NT2/D1 (cell line): ENCODE measurements at regions not wholly inside any gene's neighbourhood (a gene's known extent, or its start where the extent isn't known, plus 50 kb on each side); places are given as distances from the start of the nearest gene placed in this dataset.

Source experiments
- DNase-seq: peaks from one replicate; pipeline ENCODE4 v3.0.0-alpha.2; 2011; ENCODE audit warnings: low read depth, low spot score
- H3K27me3 ChIP-seq: 2 replicates; pipeline ENCODE4 v1.6.0; 2011; ENCODE audit warnings: mild to moderate bottlenecking; ENCODE audit not compliant: insufficient read length, insufficient read depth
- H3K36me3 ChIP-seq: 2 replicates; pipeline ENCODE4 v1.6.1; 2011; ENCODE audit warnings: mild to moderate bottlenecking, low read length, mixed read lengths; ENCODE audit not compliant: insufficient read depth, insufficient read length
- H3K4me1 ChIP-seq: 2 replicates; pipeline ENCODE4 v1.5.1; 2011; ENCODE audit not compliant: insufficient read depth, insufficient read length
- H3K4me3 ChIP-seq: 2 replicates; pipeline ENCODE4 v1.5.1; 2011; ENCODE audit warnings: low read depth; ENCODE audit not compliant: insufficient read length
- H3K9ac ChIP-seq: 2 replicates; pipeline ENCODE4 v1.6.0; 2011; ENCODE audit warnings: low read depth; ENCODE audit not compliant: insufficient read length
- H3K9me3 ChIP-seq: 2 replicates; pipeline ENCODE4 v1.5.1; 2011; ENCODE audit warnings: mild to moderate bottlenecking, low read length; ENCODE audit not compliant: insufficient read depth
- SUZ12 ChIP-seq: IDR thresholded peaks from 2 replicates; pipeline ENCODE4 v1.6.1; 2011; ENCODE audit not compliant: insufficient read length, insufficient read depth; ENCODE audit errors: extremely low read depth
- YY1 ChIP-seq: IDR thresholded peaks from 2 replicates; pipeline ENCODE4 v1.6.1; 2011; ENCODE audit not compliant: insufficient read length, insufficient read depth
- ZNF274 ChIP-seq: IDR thresholded peaks from 2 replicates; pipeline ENCODE4 v1.6.1; 2011; ENCODE audit warnings: mild to moderate bottlenecking, low read depth, low read length

DNA sequence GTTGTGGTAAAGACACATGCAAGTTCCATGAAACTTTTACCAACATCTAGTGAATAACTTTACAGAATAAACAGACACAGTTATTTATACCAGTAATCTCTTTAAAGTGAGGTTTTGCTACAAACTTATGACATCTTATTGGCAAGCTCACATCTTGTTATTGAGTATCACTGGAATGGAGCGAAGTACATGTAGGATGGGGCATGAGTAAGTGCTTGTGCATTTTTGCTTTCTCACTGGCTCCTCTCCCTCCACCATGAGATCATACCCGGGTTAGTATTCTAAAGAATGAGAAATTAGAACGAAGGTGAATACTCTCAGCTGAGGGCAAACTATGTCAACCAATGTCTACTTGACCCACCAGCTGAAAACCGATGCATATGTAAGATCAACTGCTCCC, 193.3 kb upstream of the ZNF717 start:
- H3K4me3 ChIP-seq = no peak overlapping the region
- H3K9me3 ChIP-seq = no peaks in the 10 kb centered on the region
- H3K27me3 ChIP-seq = no peaks in the 10 kb centered on the region
- no peaks in the 10 kb centered on the region for H3K4me1 ChIP-seq
- no peak for DNase-seq
- H3K9ac ChIP-seq = no peak overlapping the region
- no peaks in the 10 kb centered on the region for H3K36me3 ChIP-seq
- TF ChIP-seq YY1 (no peak), SUZ12 (no peak), ZNF274 (no peak)

- no peaks in the 10 kb centered on the region for H3K9me3 ChIP-seq
- H3K4me1 ChIP-seq = no peaks in the 10 kb centered on the region
- H3K9ac ChIP-seq = no peak overlapping the region
- TF ChIP-seq ZNF274 (no peak), SUZ12 (no peak)
- H3K4me3 ChIP-seq = no peak overlapping the region
- no peaks in the 10 kb centered on the region for H3K27me3 ChIP-seq
- H3K36me3 ChIP-seq = no peaks in the 10 kb centered on the region
- DNase-seq = no peak
Measured at GRCh38 chr3:75981401-75981800, 196.1 kb upstream of the ZNF717 start.

GRCh38 chr3:75982151-75982550, 196.8 kb upstream of the ZNF717 start:
- Histone ChIP-seq H3K4me3 (no peak overlapping the region), H3K27me3 (no peaks in the 10 kb centered on the region), H3K36me3 (no peaks in the 10 kb centered on the region), H3K4me1 (no peaks in the 10 kb centered on the region), H3K9ac (no peak overlapping the region), H3K9me3 (no peaks in the 10 kb centered on the region)
- DNase-seq = no peak
- no peak for TF ChIP-seq SUZ12
- no peak for TF ChIP-seq ZNF274
- no peak for TF ChIP-seq YY1

DNA sequence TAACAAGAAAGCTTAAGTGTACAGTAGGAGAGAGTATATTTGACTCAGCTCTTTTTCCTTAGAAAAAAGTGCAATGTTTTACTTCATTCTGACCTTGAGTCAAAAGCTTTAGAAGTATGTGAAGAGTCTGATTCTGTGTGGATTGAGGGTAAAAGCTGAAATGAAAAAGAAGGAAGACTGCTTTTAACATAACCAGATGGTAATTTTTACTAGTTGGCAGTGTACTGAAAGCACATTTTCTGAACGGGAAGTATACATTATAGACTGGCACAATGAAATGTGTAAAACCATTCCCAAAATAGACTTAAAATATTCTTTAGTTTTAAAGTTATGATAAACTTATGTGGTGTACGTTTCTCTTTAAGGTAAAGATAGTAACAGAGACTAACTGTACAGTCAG, 197.8 kb upstream of the ZNF717 start:
- no peak for DNase-seq
- Histone ChIP-seq H3K27me3 (no peaks in the 10 kb centered on the region), H3K9me3 (no peaks in the 10 kb centered on the region), H3K36me3 (no peaks in the 10 kb centered on the region), H3K9ac (no peak overlapping the region), H3K4me3 (no peak overlapping the region), H3K4me1 (no peaks in the 10 kb centered on the region)
- TF ChIP-seq SUZ12 (no peak), ZNF274 (no peak), YY1 (no peak)

DNA sequence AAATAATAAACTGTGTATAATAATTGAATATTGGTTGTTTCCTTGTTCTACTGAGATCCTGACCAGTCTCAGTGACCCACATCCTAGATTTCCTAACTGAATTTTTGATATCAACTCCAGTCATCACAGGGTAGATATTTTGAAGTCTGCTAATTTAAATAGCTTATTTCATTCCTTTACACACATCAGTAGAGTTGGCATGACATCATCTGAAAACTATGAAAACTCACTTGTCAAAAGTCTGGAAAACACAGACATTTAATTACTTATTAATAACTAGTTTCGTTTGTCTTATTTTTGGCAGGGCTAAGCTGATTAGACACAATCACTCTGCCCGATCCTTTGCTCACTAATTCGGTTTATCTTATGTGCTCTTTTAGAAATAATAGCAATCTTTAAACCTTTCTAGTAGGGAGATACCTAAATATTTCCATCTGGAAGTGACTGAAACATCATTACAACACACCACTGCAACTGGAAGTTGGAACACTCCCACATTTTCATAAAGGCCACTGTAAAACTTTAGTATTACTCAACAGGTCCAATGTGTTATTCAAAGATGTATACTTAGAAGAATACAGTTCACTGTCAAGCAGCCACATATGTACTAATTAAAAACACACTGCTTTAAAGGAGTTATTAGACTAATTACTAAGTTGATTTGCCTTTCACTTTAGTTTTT, 198.4 kb upstream of the ZNF717 start:
- TF ChIP-seq YY1 (no peak), ZNF274 (no peak), SUZ12 (no peak)
- Histone ChIP-seq H3K9me3 (no peaks in the 10 kb centered on the region), H3K4me1 (no peaks in the 10 kb centered on the region), H3K27me3 (no peaks in the 10 kb centered on the region), H3K9ac (no peak overlapping the region), H3K4me3 (no peak overlapping the region), H3K36me3 (no peaks in the 10 kb centered on the region)
- DNase-seq = no peak

- no peaks in the 10 kb centered on the region for H3K4me1 ChIP-seq
- H3K36me3 ChIP-seq = no peaks in the 10 kb centered on the region
- no peak overlapping the region for H3K4me3 ChIP-seq
- H3K9me3 ChIP-seq = no peaks in the 10 kb centered on the region
- H3K9ac ChIP-seq = no peak overlapping the region
- no peak for TF ChIP-seq ZNF274
- no peak for TF ChIP-seq YY1
- TF ChIP-seq SUZ12 = no peak
- H3K27me3 ChIP-seq = no peaks in the 10 kb centered on the region
- no peak for DNase-seq
Measured at GRCh38 chr3:75985432-75985831, 200.1 kb upstream of the ZNF717 start.

DNA sequence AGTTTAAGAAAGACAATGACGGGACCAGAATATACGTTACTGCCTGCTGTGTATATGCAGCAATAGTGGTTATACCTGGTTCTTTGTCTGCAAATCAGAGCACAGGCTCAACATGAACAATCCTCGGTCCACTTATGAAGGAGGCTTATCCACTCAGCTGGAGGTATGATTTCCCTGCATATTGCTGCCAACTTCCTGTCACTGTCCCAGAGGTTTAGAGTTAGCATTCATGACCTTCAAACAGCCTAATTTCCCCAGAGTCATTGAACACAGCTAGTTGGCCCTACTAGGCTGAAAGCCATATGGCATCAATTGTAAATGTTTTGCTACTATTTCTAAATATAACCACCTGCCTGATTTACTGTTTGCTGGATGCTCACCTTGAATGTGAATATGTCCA, 224.9 kb upstream of the ZNF717 start:
- DNase-seq = no peak
- Histone ChIP-seq H3K4me3 (no peak overlapping the region), H3K4me1 (no peaks in the 10 kb centered on the region), H3K27me3 (no peaks in the 10 kb centered on the region), H3K36me3 (no peaks in the 10 kb centered on the region), H3K9ac (no peak overlapping the region), H3K9me3 (no peaks in the 10 kb centered on the region)
- TF ChIP-seq ZNF274 (no peak), SUZ12 (no peak), YY1 (no peak)

DNA sequence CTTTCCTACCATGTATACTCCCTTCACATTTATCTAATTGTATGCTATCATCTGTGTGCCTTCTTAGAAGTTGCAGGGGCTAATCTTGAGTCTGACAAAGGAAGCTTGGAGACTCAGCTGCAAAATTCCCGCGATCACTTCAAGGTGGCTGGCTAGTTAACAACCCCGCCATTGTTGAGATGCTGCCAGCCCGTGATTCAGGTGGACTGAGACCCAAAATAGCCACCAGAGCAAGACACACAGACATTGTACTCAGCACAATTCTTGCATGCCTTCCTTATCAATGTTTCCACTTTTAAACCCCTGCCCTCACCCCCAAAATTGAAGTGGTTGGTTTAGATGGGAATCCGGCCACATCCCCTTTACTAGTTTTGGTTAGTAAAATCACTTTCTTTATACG, 225.8 kb upstream of the ZNF717 start:
- no peak overlapping the region for H3K4me3 ChIP-seq
- H3K36me3 ChIP-seq = no peaks in the 10 kb centered on the region
- no peaks in the 10 kb centered on the region for H3K9me3 ChIP-seq
- H3K27me3 ChIP-seq = no peaks in the 10 kb centered on the region
- TF ChIP-seq YY1 = no peak
- TF ChIP-seq SUZ12 = no peak
- no peak for TF ChIP-seq ZNF274
- H3K9ac ChIP-seq = no peak overlapping the region
- DNase-seq = no peak
- H3K4me1 ChIP-seq = no peaks in the 10 kb centered on the region
